OCI-M1 (cell line): ENCODE measurements at regions not wholly inside any gene's neighbourhood (a gene's known extent, or its start where the extent isn't known, plus 50 kb on each side); places are given as distances from the start of the nearest gene placed in this dataset.

Source experiments
- DNase-seq: peaks from one replicate; lab custom pipeline; 2025; lab: John Stamatoyannopoulos, UW

- DNase-seq = no peak
Measured at GRCh38 chr2:240226672-240227537, 86.4 kb upstream of the OTOS start.

DNA sequence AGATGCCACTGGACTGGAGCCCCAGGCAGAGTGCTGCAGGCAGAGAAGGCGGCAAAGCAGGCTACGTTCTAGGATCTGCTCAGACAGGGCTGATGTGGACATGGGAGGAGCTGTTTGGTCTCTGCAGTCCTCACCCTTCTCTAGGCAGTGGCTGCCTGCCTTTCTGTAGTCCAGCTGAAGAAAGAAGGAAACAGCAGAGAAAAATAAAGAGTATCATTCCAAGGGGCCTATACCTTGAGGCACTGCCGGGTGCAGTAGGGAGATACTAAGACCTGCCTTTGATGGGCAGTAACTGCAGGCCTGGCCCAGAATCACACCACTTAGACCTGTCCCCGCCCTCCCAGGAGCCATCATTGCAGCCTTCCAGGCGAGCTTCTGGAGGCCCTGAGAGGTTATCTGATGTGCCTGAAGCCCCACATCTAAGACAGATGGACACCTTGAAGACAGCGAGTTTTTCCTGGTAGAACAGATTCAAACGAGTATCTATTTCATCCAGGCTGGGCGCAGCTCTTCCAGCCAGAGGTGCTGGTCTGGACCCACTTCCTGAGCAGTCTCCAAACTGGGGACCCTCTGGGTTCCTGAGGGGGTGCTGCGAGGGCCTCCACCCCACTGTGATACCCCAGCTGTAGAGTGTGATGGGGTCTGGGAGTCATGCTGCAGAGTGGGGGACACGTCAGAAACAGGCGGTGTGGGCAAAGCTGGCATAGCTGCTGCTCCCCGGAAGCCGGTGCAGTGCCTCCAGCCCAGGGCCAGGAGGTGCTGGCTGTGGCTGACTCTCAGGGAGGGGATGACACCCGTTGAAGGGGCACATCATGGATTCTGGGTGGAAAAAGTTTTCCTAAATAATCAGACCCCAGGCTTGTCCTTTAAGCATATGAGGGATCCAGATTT is 87.3 kb upstream of the OTOS start:
- DNase-seq = no peak

GRCh38 chr2:240229005-240229404 is 88.5 kb upstream of the OTOS start:
- peak; percentile 1 for DNase-seq

DNA sequence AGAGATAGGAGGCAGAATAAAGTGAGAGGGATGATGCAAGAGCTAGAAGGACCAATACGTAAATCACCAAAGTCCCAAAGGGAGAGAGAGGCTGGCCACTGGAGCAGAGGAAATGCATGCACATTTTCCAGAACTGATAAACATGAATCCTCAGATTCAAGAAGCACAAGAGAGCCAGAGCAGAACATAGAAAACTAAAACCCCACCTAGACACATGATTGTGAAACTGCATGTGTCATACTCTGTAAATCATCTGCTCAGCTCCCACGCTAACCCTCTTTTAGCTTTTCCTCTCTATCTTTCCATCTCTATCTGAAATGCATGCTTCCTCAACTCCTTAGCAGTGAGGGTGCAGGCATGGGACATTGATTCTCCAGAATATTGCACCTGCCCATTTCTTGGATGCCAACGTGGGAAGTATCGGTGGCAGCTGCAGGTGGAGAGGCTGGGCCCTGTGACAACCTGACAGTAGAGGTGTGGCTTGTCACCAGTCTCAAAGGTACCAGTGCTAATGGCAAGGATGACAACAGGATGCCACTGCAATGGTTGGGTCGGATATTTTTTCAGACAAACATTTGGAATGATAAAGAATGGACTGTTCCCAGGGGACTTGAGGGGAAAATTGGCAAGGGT is 89.3 kb upstream of the OTOS start:
- no peak for DNase-seq

DNA sequence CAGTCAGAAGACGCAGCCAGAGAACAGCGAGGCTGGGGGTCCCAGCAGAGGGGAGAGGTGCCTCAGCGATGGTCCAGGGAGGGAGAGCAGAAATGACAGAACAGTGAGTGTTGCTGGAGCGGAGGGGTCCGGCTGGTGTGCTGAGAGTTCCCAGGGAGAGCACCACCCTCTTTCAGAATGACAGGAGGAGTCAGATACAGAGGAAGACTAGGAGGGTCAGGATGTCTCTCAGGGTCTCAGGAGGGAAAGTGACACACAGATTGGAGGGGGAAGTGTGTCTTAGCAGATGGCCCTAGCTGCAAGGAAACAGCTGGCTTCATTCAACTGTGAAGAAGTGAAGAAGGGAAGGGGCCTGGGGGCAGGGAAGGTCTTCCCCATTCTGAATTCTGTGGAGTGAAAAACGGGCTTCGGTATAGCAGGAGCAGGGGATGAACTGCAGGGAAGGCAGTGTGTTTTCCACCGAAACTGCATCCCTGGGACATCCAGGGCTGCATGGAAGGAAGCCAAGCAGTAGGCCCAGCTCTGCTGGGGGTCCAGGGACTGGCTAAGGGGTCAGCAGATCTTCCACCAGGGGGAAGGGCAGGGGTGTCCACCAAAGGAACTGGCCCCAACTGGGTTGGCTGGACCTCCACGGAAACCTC is 90.0 kb upstream of the OTOS start:
- DNase-seq = no peak

DNA sequence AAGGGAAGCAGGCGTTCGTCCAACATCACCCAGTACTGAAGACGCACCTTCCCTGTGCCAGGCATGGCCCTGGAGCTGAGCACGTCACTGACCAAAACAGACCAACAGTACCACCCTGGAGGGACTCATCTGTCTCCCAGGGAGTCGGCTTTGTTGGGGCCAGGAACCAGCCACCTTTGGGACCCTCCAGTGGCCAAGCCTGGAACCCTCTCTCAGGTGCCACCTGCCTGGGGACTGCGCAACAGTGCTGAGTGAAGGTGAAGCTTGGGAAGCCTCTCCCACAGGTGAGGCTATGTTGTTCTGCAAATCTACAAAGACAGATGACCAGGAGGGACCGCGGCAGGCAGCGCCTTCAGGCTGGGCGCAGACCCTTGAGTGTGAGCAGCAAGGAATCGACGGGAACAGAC is 91.4 kb upstream of the OTOS start:
- DNase-seq = no peak

GRCh38 chr2:240232264-240232915 is 91.9 kb upstream of the OTOS start:
- no peak for DNase-seq

- DNase-seq = peak; percentile 55
Measured at GRCh38 chr2:240232961-240233884, 92.8 kb upstream of the OTOS start.

GRCh38 chr2:240233885-240234502 is 93.5 kb upstream of the OTOS start:
- no peak for DNase-seq

GRCh38 chr2:240234503-240234951 is 94.1 kb upstream of the OTOS start:
- no peak for DNase-seq

DNA sequence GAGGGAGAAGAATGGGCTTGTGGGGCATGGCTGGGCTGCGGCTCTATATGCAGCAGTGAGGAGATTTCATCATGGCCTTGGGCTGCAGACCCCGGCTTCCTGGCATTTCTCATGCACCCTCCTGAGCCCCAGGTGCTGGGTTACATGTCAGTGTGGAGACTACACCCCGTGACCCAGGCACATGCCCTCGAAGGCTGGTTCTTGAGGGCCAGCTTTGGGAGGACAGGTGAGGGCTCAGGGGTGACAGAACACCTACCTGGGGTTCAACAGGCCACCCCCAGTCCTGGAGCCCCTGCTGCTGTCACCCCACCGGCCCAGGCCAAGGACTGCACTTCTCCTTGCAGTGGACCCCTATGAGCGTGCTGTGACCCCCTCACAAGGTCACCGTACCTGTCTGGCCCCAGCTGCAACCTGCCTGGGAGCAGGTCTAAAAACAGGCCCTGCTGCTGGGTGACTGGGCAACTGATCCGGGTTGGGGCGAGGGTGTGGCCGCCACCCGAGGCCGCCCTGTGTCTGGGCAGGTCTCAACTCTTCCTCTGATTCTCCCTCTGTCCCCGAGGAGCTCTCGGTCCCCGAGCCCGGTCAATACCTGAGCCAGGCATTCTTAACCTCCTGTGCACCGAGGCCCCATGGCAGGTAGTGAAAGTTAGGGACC is 94.8 kb upstream of the OTOS start:
- no peak for DNase-seq

- no peak for DNase-seq
Measured at GRCh38 chr2:240235811-240236210, 95.4 kb upstream of the OTOS start.

DNA sequence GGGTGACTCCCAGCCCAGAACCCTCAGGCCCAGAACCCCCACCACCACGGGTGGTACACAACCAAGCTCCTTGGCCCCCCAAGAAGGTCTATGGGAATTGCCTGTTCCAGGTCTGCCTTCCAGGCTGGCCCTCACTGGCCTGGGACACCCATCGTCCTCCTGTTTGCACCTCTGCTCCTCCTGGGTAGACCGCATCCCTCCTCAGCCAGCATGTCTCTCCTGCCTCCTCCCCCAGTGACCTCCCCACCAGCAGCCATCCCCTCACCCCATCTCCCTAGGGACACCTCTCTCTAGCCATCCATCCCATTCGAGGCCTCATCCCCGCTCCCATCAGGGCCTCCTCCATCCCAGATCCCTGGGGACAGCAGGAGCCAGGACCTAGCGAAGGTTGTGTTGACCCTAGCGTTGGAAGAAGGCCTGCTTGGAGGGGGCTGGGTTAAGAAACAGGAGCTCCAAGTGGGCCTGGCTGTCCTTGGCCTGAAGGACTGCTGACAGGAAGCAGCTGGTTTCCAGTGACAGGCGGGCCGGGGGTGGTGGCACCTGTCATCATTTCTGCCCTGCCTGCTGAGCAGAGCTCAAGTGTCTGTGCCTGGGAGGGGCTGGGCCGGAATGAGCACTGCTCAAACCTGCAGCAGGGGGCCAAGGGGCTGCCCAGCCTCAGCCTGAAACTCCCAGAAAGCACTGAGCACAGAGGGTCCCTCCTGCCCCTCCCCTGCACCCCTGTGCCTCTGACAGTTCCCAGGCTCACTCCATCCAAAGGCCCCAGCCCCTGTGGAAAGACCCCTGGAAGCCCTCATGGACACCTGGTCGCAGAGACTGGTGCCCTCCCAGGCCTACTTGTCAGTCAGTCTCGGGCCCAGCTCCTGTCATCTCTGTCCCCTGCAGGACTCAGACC is 96.0 kb upstream of the OTOS start:
- no peak for DNase-seq

- no peak for DNase-seq
Measured at GRCh38 chr2:240237609-240238174, 97.2 kb upstream of the OTOS start.

GRCh38 chr2:240238201-240238600 is 97.7 kb upstream of the OTOS start:
- no peak for DNase-seq

DNA sequence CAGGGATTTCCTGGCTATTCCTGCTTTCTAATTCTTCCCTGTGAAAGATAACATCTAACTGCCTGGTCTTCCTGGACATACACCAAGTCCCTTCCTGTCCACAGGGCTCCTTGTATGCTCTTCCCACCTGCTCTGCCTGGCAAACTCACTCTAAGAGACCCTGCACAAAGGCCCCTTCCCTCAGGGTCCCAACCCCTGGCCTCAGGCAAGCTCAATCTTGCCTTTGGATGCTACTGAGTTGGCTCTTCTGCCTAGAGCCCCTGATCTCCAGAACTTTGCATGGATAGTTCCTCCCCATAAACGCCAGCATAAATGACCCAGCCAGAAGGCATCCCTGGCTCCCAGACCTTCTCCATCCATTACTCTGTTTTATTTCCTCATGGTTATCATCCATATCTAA is 98.3 kb upstream of the OTOS start:
- no peak for DNase-seq

GRCh38 chr2:240239325-240239724 is 98.9 kb upstream of the OTOS start:
- DNase-seq = no peak
